T-cell (primary cell): ENCODE measurements at regions not wholly inside any gene's neighbourhood (a gene's known extent, or its start where the extent isn't known, plus 50 kb on each side); places are given as distances from the start of the nearest gene placed in this dataset.

Experiments
- ATAC-seq, 4 experiments: fragments of 200-7000 bp in 3 of 4; fragments of 150-1000 bp in 1 of 4; cut with Tn5 transposase; replicated peaks in 1 of 4; 1 replicate in 3 of 4; 2 replicates in 1 of 4; pipeline ENCODE4 v1.10.0; 2021; ENCODE audit warnings: moderate library complexity in 3 of 4, mild to moderate bottlenecking in 2 of 4, moderate number of reproducible peaks in 1 of 4
- CTCF ChIA-PET, 2 donors: fragments of 300-600 bp; sonication (Branson Sonifier 250); formaldehyde crosslinking; loops; one replicate each; lab custom pipeline; 2022; ENCODE audit warnings: antibody characterized with exemption in 2 of 2; lab: Charles Lee
- POLR2A ChIA-PET, 2 donors: fragments of 300-600 bp; sonication (Branson Sonifier 250); formaldehyde crosslinking; loops; one replicate each; lab custom pipeline; 2022; ENCODE audit warnings: antibody characterized with exemption in 2 of 2; lab: Charles Lee
- DNase-seq, 35 experiments: peaks; one replicate each; pipeline versions ENCODE4 v3.0.0 to v3.0.0-alpha.2; 2013 to 2023
- H3K27ac ChIP-seq: one replicate; pipeline ENCODE4 v1.5.1; 2013; ENCODE audit warnings: low read length
- H3K27me3 ChIP-seq, 2 experiments: replicated peaks in 1 of 2; 1 replicate in 1 of 2; 2 replicates in 1 of 2; pipeline versions ENCODE4 v1.6.1 to v1.7.0; 2013; ENCODE audit warnings: low read length in 1 of 2, mixed read lengths in 1 of 2; ENCODE audit not compliant: control insufficient read depth in 2 of 2, insufficient read depth in 2 of 2; ENCODE audit errors: extremely low read depth in 1 of 2
- H3K36me3 ChIP-seq, 2 donors: 1 replicate in 1 of 2; 2 replicates in 1 of 2; pipeline versions ENCODE4 v1.6.1 to v1.7.0; 2013; ENCODE audit warnings: low read length in 1 of 2; ENCODE audit not compliant: control insufficient read depth in 2 of 2, insufficient read depth in 1 of 2; ENCODE audit errors: extremely low read depth in 1 of 2
- H3K4me1 ChIP-seq, 2 experiments: 1 replicate in 1 of 2; 2 replicates in 1 of 2; pipeline versions ENCODE4 v1.6.1 to v1.7.0; 2013; ENCODE audit warnings: low read length in 2 of 2, mixed read lengths in 1 of 2; ENCODE audit not compliant: insufficient read depth in 2 of 2, control insufficient read depth in 1 of 2; ENCODE audit errors: extremely low read depth in 1 of 2
- H3K4me3 ChIP-seq, 2 donors: 1 replicate in 1 of 2; 2 replicates in 1 of 2; pipeline versions ENCODE4 v1.5.1 to v1.7.0; 2013; ENCODE audit warnings: mild to moderate bottlenecking in 2 of 2, low read length in 1 of 2, moderate library complexity in 1 of 2; ENCODE audit not compliant: control insufficient read depth in 1 of 2; ENCODE audit errors: extremely low read depth in 1 of 2
- H3K9me3 ChIP-seq: 2 replicates; pipeline ENCODE4 v1.7.0; 2013
- H3K27ac Mint-ChIP-seq, 2 donors: one replicate each; pipeline ENCODE4 v1.8.0; 2020 to 2021; ENCODE audit warnings: mild to moderate bottlenecking in 2 of 2, mixed read lengths in 2 of 2
- H3K27me3 Mint-ChIP-seq, 2 donors: one replicate each; pipeline ENCODE4 v1.8.0; 2021 to 2022; ENCODE audit warnings: mixed read lengths in 2 of 2
- H3K36me3 Mint-ChIP-seq: one replicate; pipeline ENCODE4 v1.8.0; 2021; ENCODE audit warnings: mixed read lengths
- H3K4me1 Mint-ChIP-seq, 3 donors: one replicate each; pipeline ENCODE4 v1.8.0; 2020 to 2022; ENCODE audit warnings: mixed read lengths in 3 of 3, mild to moderate bottlenecking in 1 of 3
- H3K4me3 Mint-ChIP-seq, 3 donors: one replicate each; pipeline ENCODE4 v1.8.0; 2020 to 2022; ENCODE audit warnings: mild to moderate bottlenecking in 3 of 3, mixed read lengths in 3 of 3, moderate library complexity in 3 of 3
- H3K9me3 Mint-ChIP-seq, 3 donors: one replicate each; pipeline ENCODE4 v1.8.0; 2020 to 2022; ENCODE audit warnings: mixed read lengths in 3 of 3
- WGBS: methylation state at CpG from one replicate; pipeline ENCODE4 v1.1.5; 2013; ENCODE audit warnings: missing lambda C conversion rate; ENCODE audit not compliant: insufficient coverage; 5-methylcytosine and 5-hydroxymethylcytosine counted together

DNA sequence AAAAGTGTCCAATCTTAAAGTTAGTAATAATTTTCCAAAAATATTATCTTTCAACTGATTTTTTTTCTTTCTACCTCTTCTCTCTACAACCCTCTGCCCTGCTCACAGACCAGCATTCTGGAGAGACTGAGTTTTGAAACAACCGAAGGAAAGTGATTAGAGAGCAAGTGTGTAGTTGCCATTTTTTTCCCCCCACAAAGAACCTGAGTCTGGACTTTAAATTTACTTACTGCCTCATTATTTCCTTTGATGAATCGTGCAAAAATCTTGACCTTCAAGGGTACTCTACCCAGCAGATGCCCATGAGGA is 63.4 kb upstream of the NEUROD1 start:
- no peaks in the 10 kb centered on the region for H3K9me3 Mint-ChIP-seq
- no peaks in the 10 kb centered on the region for H3K27me3 ChIP-seq
- H3K4me3 ChIP-seq: no peak overlapping the region
- ChIA-PET POLR2A (no interaction called here), CTCF (no interaction called here)
- H3K27ac ChIP-seq: no peak overlapping the region
- H3K4me1 Mint-ChIP-seq: no peaks in the 10 kb centered on the region
- no peaks in the 10 kb centered on the region for H3K9me3 ChIP-seq
- H3K36me3 Mint-ChIP-seq: no peaks in the 10 kb centered on the region
- no peak for ATAC-seq
- peaks cover 0 to 6% of the 10 kb centered on the region in 2 donors for H3K27me3 Mint-ChIP-seq
- no peaks in the 10 kb centered on the region for H3K36me3 ChIP-seq
- H3K4me1 ChIP-seq: no peaks in the 10 kb centered on the region
- no peak overlapping the region for H3K27ac Mint-ChIP-seq
- DNase-seq: no peak
- H3K4me3 Mint-ChIP-seq: no peak overlapping the region
- WGBS: no CpG with 5 or more reads among the region's 2 CpGs

DNA sequence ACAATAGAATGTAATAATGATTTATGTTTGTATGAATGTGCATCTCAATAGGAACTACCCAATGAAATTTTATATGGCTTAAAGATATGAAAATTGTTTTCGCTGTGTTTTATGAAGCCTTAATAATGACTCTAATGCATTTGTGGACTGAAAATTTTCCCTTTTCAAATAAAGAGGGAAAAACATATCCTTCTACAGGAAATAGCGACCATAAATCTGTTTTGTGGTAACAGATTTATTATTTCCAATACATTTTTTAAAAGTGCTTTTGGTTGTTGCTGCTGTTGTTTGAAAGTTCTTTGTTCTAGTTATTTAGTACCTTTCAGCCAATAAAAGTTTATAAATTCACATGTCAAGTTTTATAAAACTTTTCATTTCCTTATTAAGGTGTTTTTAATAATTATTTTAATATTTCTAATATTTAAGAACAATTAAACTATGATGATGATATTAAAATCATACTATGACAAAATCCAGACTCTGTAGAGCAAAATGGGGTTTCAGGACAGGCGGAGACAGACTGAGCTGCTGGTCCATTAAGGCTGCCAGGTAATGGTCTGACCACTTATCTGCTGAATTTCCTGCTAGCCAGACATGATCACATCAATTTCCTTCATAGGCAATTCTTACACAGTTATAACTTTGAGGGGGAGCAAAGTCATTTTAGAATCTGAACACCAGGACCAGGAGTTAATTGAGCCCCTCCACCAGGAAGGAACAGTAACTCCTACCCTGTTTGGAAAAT is 65.7 kb upstream of the NEUROD1 start:
- ATAC-seq (no peak), DNase-seq (no peak)
- Histone ChIP-seq H3K9me3 (no peaks in the 10 kb centered on the region), H3K27ac (no peak overlapping the region), H3K36me3 (no peaks in the 10 kb centered on the region), H3K4me1 (no peaks in the 10 kb centered on the region), H3K27me3 (peaks cover 0 to 11% of the 10 kb centered on the region in 2 experiments), H3K4me3 (no peak overlapping the region)
- CTCF ChIA-PET: interaction anchor here in 1 of 2 donors (0.6 kb wide), 1 partner anchor 672 kb away, joined by 5 read pairs; no protein-coding TSS in a partner anchor
- no peaks in the 10 kb centered on the region for H3K9me3 Mint-ChIP-seq
- WGBS: 80% methylated on average over 1 of the region's 3 CpGs
- no peak overlapping the region for H3K4me3 Mint-ChIP-seq
- H3K27ac Mint-ChIP-seq: no peak overlapping the region
- no peaks in the 10 kb centered on the region for H3K4me1 Mint-ChIP-seq
- POLR2A ChIA-PET: no interaction called here
- peaks cover 3 to 20% of the 10 kb centered on the region in 2 donors for H3K27me3 Mint-ChIP-seq
- no peaks in the 10 kb centered on the region for H3K36me3 Mint-ChIP-seq

DNA sequence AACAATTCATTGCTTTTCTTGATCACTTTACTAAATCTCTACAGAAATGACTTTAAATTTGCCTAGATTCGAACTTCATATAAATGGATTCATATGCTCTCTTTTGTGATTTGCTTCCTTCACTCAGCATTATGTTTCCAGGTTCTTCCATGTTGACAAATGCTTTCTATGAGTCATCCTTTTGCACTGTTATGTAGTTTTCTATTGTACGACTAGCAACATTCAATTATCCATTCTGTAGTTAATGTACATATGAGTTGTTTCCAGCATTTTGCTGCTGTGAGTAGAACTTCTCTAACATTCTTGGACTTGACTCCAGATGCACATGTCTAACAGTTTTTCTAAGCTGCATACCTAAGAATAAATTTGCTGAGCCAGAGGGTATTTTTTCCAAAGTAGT is 66.5 kb upstream of the NEUROD1 start:
- H3K4me3 ChIP-seq: no peak overlapping the region
- H3K9me3 ChIP-seq: no peaks in the 10 kb centered on the region
- ChIA-PET POLR2A (interaction anchor here (0.6 to 0.7 kb wide), 2 partner anchors 31 to 197 kb away, joined by 3 read pairs; no protein-coding TSS in a partner anchor), CTCF (interaction anchor here in 1 of 2 donors (0.6 kb wide), 1 partner anchor 207 kb away, joined by 4 read pairs; no protein-coding TSS in a partner anchor)
- Mint-ChIP-seq H3K27me3 (peaks cover 7 to 25% of the 10 kb centered on the region in 2 donors), H3K4me1 (no peaks in the 10 kb centered on the region), H3K27ac (no peak overlapping the region), H3K9me3 (no peaks in the 10 kb centered on the region), H3K4me3 (no peak overlapping the region), H3K36me3 (no peaks in the 10 kb centered on the region)
- H3K4me1 ChIP-seq: no peaks in the 10 kb centered on the region
- H3K27ac ChIP-seq: no peak overlapping the region
- ATAC-seq: no peak
- H3K36me3 ChIP-seq: no peaks in the 10 kb centered on the region
- WGBS: no CpG with 5 or more reads among the region's 2 CpGs
- peaks cover 0 to 14% of the 10 kb centered on the region in 2 experiments for H3K27me3 ChIP-seq
- no peak for DNase-seq

DNA sequence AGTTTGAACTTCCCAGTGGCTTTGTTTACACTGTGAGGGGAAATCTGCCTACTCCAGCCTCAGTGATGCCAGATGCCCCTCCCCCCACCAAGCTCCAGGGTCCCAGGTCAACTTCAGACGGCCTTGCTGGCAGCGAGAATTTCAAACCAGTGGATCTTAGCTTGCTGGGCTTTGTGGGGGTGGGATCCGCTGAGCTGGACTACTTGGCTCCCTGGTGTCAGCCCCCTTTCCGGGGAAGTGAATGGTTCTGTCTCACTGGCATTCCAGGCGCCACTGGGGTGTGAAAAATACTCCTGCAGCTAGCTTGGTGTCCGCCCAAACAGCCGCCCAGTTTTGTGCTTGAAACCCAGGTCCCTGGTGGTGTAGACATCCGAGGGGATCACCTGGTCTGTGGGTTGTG is 70.0 kb upstream of the NEUROD1 start:
- H3K27ac Mint-ChIP-seq: no peak overlapping the region
- CTCF ChIA-PET: interaction anchor here in 1 of 2 donors (0.6 kb wide), 1 partner anchor 125 kb away, joined by 6 read pairs; no protein-coding TSS in a partner anchor
- WGBS: 64% methylated on average over 6 of the region's 8 CpGs

DNA sequence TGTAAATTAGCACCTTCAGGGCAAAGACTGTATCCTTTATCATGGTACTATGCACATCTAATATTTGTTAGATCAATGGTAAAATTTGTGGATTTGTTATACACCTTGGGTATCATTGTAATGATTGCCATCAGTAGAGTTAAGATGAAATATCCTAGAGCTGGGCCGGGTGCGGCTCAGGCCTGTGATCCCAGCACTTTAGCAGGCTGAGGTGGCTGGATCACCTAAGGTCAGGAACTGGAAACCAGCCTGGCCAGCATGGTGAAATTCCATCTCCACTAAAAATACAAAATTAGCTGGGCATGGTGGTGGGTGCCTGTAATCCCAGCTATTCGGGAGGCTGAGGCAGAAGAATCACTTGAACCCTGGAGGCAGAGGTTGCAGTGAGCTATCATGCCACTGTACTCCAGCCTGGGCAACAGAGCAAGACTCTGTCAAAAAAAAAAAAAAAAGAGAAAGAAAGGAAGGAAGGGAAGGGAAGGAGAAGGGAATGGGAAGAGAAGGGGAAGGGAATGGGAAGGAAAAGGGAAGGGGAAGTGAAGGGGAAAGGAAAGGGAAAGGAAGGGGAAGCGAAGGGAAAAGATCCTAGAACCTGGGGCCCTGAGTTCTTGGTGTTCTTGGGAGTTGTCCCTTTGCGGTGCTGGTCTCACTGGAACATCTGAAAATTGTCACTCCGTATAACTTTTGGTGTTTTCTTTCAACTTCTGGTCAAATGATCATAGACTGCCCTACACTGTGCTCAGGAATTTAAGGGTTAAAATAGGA is 71.1 kb upstream of the NEUROD1 start:
- CTCF ChIA-PET: interaction anchor here in 1 of 2 donors (0.5 kb wide), 1 partner anchor 121 kb away, joined by 6 read pairs; no protein-coding TSS in a partner anchor
- Mint-ChIP-seq H3K27me3 (peaks cover 18 to 38% of the 10 kb centered on the region in 2 donors), H3K36me3 (no peaks in the 10 kb centered on the region)

More for the DNA sequence above, 70.0 kb upstream of the NEUROD1 start:
- Mint-ChIP-seq H3K4me1 (no peaks in the 10 kb centered on the region), H3K9me3 (no peaks in the 10 kb centered on the region), H3K4me3 (no peak overlapping the region), H3K27me3 (peaks cover 14 to 34% of the 10 kb centered on the region in 2 donors), H3K36me3 (no peaks in the 10 kb centered on the region)
- ATAC-seq: no peak
- POLR2A ChIA-PET: no interaction called here
- Histone ChIP-seq H3K9me3 (no peaks in the 10 kb centered on the region), H3K4me3 (no peak overlapping the region), H3K27ac (no peak overlapping the region), H3K36me3 (no peaks in the 10 kb centered on the region), H3K4me1 (no peaks in the 10 kb centered on the region), H3K27me3 (peaks cover 0 to 14% of the 10 kb centered on the region in 2 experiments)
- DNase-seq: no peak

DNA sequence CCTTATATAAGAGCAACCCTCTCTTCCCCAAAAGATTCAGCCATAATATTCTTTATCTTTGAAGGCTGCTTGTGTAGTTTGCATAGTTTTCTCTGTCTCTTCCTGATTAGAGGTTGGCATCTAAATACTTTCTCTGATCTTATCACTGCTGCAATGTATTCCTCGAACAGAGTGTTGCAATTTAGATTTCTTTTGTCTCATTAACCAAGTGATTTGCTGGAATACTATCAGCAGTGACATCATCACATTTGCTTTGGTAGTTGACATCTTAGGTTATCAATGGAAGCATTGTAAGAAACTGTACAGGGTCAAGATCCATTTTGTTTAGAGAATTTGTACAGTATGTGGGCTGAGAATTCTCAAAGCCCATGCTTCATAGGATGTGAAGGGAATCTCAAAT is 72.0 kb upstream of the NEUROD1 start:
- no CpG with 5 or more reads among the region's 1 CpG for WGBS
- no peaks in the 10 kb centered on the region for H3K9me3 Mint-ChIP-seq
- no peaks in the 10 kb centered on the region for H3K9me3 ChIP-seq
- DNase-seq (no peak), ATAC-seq (no peak)
- no peaks in the 10 kb centered on the region for H3K4me1 Mint-ChIP-seq
- H3K36me3 Mint-ChIP-seq: no peaks in the 10 kb centered on the region
- peaks cover 18 to 38% of the 10 kb centered on the region in 2 donors for H3K27me3 Mint-ChIP-seq
- H3K36me3 ChIP-seq: no peaks in the 10 kb centered on the region
- H3K4me3 Mint-ChIP-seq: no peak overlapping the region
- no peaks in the 10 kb centered on the region for H3K4me1 ChIP-seq
- POLR2A ChIA-PET: no interaction called here
- no peak overlapping the region for H3K4me3 ChIP-seq
- peaks cover 0 to 14% of the 10 kb centered on the region in 2 experiments for H3K27me3 ChIP-seq
- no peak overlapping the region for H3K27ac ChIP-seq
- CTCF ChIA-PET: interaction anchor here in 1 of 2 donors (0.5 kb wide), 1 partner anchor 120 kb away, joined by 6 read pairs; no protein-coding TSS in a partner anchor
- H3K27ac Mint-ChIP-seq: no peak overlapping the region

More for the DNA sequence above, 71.1 kb upstream of the NEUROD1 start:
- H3K9me3 Mint-ChIP-seq: no peaks in the 10 kb centered on the region
- no peak overlapping the region for H3K27ac ChIP-seq
- ATAC-seq: no peak
- no peak overlapping the region for H3K4me3 Mint-ChIP-seq
- H3K36me3 ChIP-seq: no peaks in the 10 kb centered on the region
- H3K4me3 ChIP-seq: no peak overlapping the region
- DNase-seq: no peak
- no peak overlapping the region for H3K27ac Mint-ChIP-seq
- no peaks in the 10 kb centered on the region for H3K4me1 ChIP-seq
- WGBS: 85% methylated on average over 3 of the region's 6 CpGs
- no peaks in the 10 kb centered on the region for H3K9me3 ChIP-seq
- no peaks in the 10 kb centered on the region for H3K4me1 Mint-ChIP-seq
- H3K27me3 ChIP-seq: peaks cover 0 to 14% of the 10 kb centered on the region in 2 experiments
- POLR2A ChIA-PET: no interaction called here
